ENCODE measurements at regions not wholly inside any gene's neighbourhood (a gene's known extent, or its start where the extent isn't known, plus 50 kb on each side); places are given as distances from the start of the nearest gene placed in this dataset.

DNA sequence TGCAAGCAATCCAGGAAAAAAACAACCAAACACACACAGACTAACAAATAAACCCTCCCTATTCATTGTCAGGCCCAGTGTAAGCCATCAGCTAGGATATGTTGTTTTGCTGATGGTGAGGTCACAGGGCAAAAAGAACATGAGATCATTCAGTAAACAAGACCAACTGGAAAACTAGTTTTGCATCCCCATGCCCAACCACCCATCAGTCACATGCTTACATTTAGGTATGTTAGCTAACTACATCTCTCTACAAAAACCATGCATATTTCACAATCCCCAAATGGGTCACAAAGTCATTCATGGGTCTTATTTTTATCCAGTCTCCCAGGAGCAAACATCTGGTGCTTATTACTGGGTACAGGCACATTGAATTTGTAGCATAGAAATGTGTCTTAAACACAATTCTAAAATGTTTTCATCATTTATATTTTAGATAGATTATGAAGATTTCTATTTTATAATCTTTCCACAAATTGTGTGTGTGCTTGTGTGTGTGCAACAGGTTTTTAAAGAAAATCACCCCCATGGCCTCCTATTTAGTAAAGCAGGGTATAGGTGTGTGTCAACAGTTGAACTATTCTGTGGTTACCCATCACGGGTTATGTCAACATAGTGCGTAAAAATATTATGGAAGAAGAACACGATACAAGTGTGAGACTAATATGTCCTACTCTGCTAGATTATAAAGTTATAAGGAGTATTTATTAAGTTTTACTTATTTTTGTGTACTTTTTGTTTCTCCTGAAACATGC, 103.8 kb upstream of the AKR1E2 start:
- FAIRE-seq = no peak

DNA sequence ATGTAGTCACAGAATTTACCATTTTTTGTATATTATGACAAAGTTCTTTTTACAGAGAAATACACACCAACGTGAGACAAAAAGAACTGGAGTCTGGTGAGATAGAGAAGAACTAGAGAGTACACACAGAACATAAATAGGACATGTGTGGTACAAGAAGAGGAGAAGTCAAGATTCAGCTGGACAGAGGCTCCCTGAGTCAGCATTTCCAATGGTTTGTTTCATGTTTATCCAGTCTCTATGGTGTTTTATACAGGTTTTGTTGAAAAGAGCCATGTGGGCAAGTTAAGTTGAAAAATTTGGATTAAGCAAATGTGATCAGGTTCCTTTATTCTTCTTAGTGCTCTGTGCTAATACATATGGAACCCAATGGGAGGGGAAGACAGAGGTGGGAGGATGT, 105.5 kb upstream of the AKR1E2 start:
- no peak overlapping the region for H3K4me2 ChIP-seq (ENCODE audit: control insufficient read depth, extremely low read depth, insufficient read depth, low read depth, low read length)
- H2AFZ ChIP-seq (ENCODE audit: control insufficient read depth, low read length) = no peak overlapping the region
- no peaks in the 10 kb centered on the region for H3K9me3 ChIP-seq (ENCODE audit: control insufficient read depth, low read depth, low read length)
- no peak overlapping the region for H3K4me3 ChIP-seq (ENCODE audit: control insufficient read depth in 2 of 3, extremely low read depth in 1 of 3, insufficient read depth in 2 of 3, low read depth in 1 of 3, low read length in 3 of 3)
- no peak for FAIRE-seq
- no peak overlapping the region for H3K9ac ChIP-seq (ENCODE audit: control insufficient read depth, extremely low read depth, insufficient read depth, low read length)
- no peaks in the 10 kb centered on the region for H3K36me3 ChIP-seq (ENCODE audit: control insufficient read depth in 2 of 2, extremely low read depth in 1 of 2, insufficient read depth in 2 of 2, low read length in 2 of 2)
- dilution Hi-C loops (cut with MboI; ENCODE audit: extremely low pct_ligation_motif_present, low sequenced_read_pairs) = no loop called here
- H3K9me1 ChIP-seq (ENCODE audit: control insufficient read depth, extremely low read depth, insufficient read depth, low read length) = no peaks in the 10 kb centered on the region
- no peaks in the 10 kb centered on the region for H3K79me2 ChIP-seq (ENCODE audit: control insufficient read depth, insufficient read depth, low read length)
- no peaks in the 10 kb centered on the region for H3K4me1 ChIP-seq (ENCODE audit: control insufficient read depth, extremely low read depth, insufficient read depth, low read length)
- H4K20me1 ChIP-seq (ENCODE audit: control insufficient read depth, extremely low read depth, insufficient read depth, low read length) = no peaks in the 10 kb centered on the region
- no peak for DNase-seq (ENCODE audit: low read depth, low spot score)
- no peaks in the 10 kb centered on the region for H3K27me3 ChIP-seq (ENCODE audit: control insufficient read depth, extremely low read depth, insufficient read depth, low read length)
- TF ChIP-seq, protein P1, sequence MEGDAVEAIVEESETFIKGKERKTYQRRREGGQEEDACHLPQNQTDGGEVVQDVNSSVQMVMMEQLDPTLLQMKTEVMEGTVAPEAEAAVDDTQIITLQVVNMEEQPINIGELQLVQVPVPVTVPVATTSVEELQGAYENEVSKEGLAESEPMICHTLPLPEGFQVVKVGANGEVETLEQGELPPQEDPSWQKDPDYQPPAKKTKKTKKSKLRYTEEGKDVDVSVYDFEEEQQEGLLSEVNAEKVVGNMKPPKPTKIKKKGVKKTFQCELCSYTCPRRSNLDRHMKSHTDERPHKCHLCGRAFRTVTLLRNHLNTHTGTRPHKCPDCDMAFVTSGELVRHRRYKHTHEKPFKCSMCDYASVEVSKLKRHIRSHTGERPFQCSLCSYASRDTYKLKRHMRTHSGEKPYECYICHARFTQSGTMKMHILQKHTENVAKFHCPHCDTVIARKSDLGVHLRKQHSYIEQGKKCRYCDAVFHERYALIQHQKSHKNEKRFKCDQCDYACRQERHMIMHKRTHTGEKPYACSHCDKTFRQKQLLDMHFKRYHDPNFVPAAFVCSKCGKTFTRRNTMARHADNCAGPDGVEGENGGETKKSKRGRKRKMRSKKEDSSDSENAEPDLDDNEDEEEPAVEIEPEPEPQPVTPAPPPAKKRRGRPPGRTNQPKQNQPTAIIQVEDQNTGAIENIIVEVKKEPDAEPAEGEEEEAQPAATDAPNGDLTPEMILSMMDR (optimal IDR thresholded peaks at IDR 0.05 in 1 of 3, IDR thresholded peaks at IDR 0.05 in 1 of 3, conservative IDR thresholded peaks at IDR 0.05 in 1 of 3; ENCODE audit: extremely low read depth in 1 of 3, insufficient read depth in 2 of 3, low read length in 3 of 3) = no peak
- no peak for TF ChIP-seq EZH2 (IDR thresholded peaks at IDR 0.05; ENCODE audit: low read length)
- H3K27ac ChIP-seq (ENCODE audit: control insufficient read depth, insufficient read depth, low read length) = no peak overlapping the region

More for the DNA sequence above, 103.8 kb upstream of the AKR1E2 start:
- TF ChIP-seq, protein P1 (optimal IDR thresholded peaks at IDR 0.05 in 1 of 3, IDR thresholded peaks at IDR 0.05 in 1 of 3, conservative IDR thresholded peaks at IDR 0.05 in 1 of 3; ENCODE audit: extremely low read depth in 1 of 3, insufficient read depth in 2 of 3, low read length in 3 of 3) = no peak
- dilution Hi-C loops (cut with MboI; ENCODE audit: extremely low pct_ligation_motif_present, low sequenced_read_pairs) = no loop called here
- no peak overlapping the region for H3K4me3 ChIP-seq (ENCODE audit: control insufficient read depth in 2 of 3, extremely low read depth in 1 of 3, insufficient read depth in 2 of 3, low read depth in 1 of 3, low read length in 3 of 3)
- H3K4me1 ChIP-seq (ENCODE audit: control insufficient read depth, extremely low read depth, insufficient read depth, low read length) = peaks cover 4% of the 10 kb centered on the region
- H4K20me1 ChIP-seq (ENCODE audit: control insufficient read depth, extremely low read depth, insufficient read depth, low read length) = no peaks in the 10 kb centered on the region
- H3K27me3 ChIP-seq (ENCODE audit: control insufficient read depth, extremely low read depth, insufficient read depth, low read length) = no peaks in the 10 kb centered on the region
- no peak overlapping the region for H3K4me2 ChIP-seq (ENCODE audit: control insufficient read depth, extremely low read depth, insufficient read depth, low read depth, low read length)
- no peaks in the 10 kb centered on the region for H3K79me2 ChIP-seq (ENCODE audit: control insufficient read depth, insufficient read depth, low read length)
- no peaks in the 10 kb centered on the region for H3K36me3 ChIP-seq (ENCODE audit: control insufficient read depth in 2 of 2, extremely low read depth in 1 of 2, insufficient read depth in 2 of 2, low read length in 2 of 2)
- H3K9me3 ChIP-seq (ENCODE audit: control insufficient read depth, low read depth, low read length) = no peaks in the 10 kb centered on the region
- H2AFZ ChIP-seq (ENCODE audit: control insufficient read depth, low read length) = no peak overlapping the region
- no peak for DNase-seq (ENCODE audit: low read depth, low spot score)
- H3K9ac ChIP-seq (ENCODE audit: control insufficient read depth, extremely low read depth, insufficient read depth, low read length) = no peak overlapping the region
- no peak overlapping the region for H3K27ac ChIP-seq (ENCODE audit: control insufficient read depth, insufficient read depth, low read length)
- no peaks in the 10 kb centered on the region for H3K9me1 ChIP-seq (ENCODE audit: control insufficient read depth, extremely low read depth, insufficient read depth, low read length)

Measured in keratinocyte (primary cell).